Smooth muscle cell (in vitro differentiated cells): ENCODE measurements at regions not wholly inside any gene's neighbourhood (a gene's known extent, or its start where the extent isn't known, plus 50 kb on each side); places are given as distances from the start of the nearest gene placed in this dataset.

Source experiments
- DNase-seq: peaks from one replicate; lab custom pipeline; 2025; ENCODE audit not compliant: unreplicated experiment; lab: John Stamatoyannopoulos, UW
- H2AFZ ChIP-seq: fragments of 200-600 bp; sonication (generic); 2 replicates; pipeline ENCODE4 v1.6.0; 2016; ENCODE audit warnings: antibody characterized with exemption, low read depth, mild to moderate bottlenecking
- H3F3A ChIP-seq: fragments of 200-600 bp; sonication (generic); 2 replicates; pipeline ENCODE4 v1.6.0; 2017; ENCODE audit warnings: antibody characterized with exemption, low read depth
- H3K27ac ChIP-seq: fragments of 200-600 bp; sonication (generic); 2 replicates; pipeline ENCODE4 v1.5.1; 2016; ENCODE audit warnings: low read depth, mild to moderate bottlenecking
- H3K27me3 ChIP-seq: fragments of 200-600 bp; sonication (generic); 2 replicates; pipeline ENCODE4 v1.6.1; 2016; ENCODE audit warnings: low read depth, mild to moderate bottlenecking
- H3K36me3 ChIP-seq: fragments of 200-600 bp; sonication (generic); 2 replicates; pipeline ENCODE4 v1.5.1; 2016; ENCODE audit warnings: low read depth
- H3K4me1 ChIP-seq: fragments of 200-600 bp; sonication (generic); 2 replicates; pipeline ENCODE4 v1.5.1; 2016; ENCODE audit warnings: low read depth
- H3K4me2 ChIP-seq: fragments of 200-600 bp; sonication (generic); 2 replicates; pipeline ENCODE4 v1.6.0; 2016; ENCODE audit warnings: mild to moderate bottlenecking
- H3K4me3 ChIP-seq: fragments of 200-600 bp; sonication (generic); 2 replicates; pipeline ENCODE4 v1.5.1; 2016; ENCODE audit warnings: mild to moderate bottlenecking
- H3K79me2 ChIP-seq: fragments of 200-600 bp; sonication (generic); 2 replicates; pipeline ENCODE4 v1.6.0; 2016; ENCODE audit warnings: low read depth, mild to moderate bottlenecking
- H3K9ac ChIP-seq: fragments of 200-600 bp; sonication (generic); 2 replicates; pipeline ENCODE4 v1.6.0; 2016; ENCODE audit warnings: low read depth
- H3K9me3 ChIP-seq: fragments of 200-600 bp; sonication (generic); replicated peaks from 2 replicates; pipeline ENCODE4 v1.5.1; 2016; ENCODE audit warnings: low read depth
- H4K20me1 ChIP-seq: fragments of 200-600 bp; sonication (generic); 2 replicates; pipeline ENCODE4 v1.6.0; 2016; ENCODE audit warnings: low read depth
- WGBS: methylation state at CpG from one replicate; pipeline ENCODE4 v1.1.7; 2016; ENCODE audit warnings: low lambda C conversion rate; 5-methylcytosine and 5-hydroxymethylcytosine counted together
- TF ChIP-seq, protein P1 (sequence below): fragments of 200-600 bp; sonication (generic); IDR thresholded peaks from 2 replicates; pipeline ENCODE4 v1.5.1; 2017; ENCODE audit warnings: borderline replicate concordance, mild to moderate bottlenecking, antibody characterized with exemption; ENCODE audit not compliant: insufficient read depth, poor library complexity, severe bottlenecking

DNA sequence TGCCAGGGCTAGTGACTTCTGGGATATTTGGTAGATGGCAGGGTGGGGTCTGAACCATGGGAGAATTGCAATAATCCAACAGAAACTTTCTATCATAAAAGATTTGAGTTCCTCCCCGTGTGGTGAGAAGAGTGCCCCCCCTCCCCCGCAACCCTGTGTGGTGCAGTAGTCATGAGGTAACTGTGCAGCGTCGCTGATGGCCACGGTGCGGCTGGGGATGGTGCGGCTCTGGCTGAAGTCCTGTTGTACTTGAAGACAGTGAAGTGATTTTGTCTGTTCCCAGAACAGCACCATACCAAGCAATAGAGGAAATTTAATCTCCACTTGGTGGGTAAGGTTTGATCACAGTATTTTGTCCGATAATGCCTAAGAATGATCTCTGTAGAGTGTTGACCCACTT lies 654.8 kb upstream of the POU3F2 start:
- Histone ChIP-seq H3K4me2 (no peak overlapping the region), H3K36me3 (no peaks in the 10 kb centered on the region), H3F3A (no peaks in the 10 kb centered on the region), H3K9me3 (no peaks in the 10 kb centered on the region), H3K4me3 (no peak overlapping the region), H2AFZ (no peak overlapping the region), H3K27ac (no peak overlapping the region), H3K79me2 (no peaks in the 10 kb centered on the region), H4K20me1 (no peaks in the 10 kb centered on the region), H3K27me3 (no peaks in the 10 kb centered on the region), H3K4me1 (no peaks in the 10 kb centered on the region), H3K9ac (no peak overlapping the region)
- TF ChIP-seq, protein P1, sequence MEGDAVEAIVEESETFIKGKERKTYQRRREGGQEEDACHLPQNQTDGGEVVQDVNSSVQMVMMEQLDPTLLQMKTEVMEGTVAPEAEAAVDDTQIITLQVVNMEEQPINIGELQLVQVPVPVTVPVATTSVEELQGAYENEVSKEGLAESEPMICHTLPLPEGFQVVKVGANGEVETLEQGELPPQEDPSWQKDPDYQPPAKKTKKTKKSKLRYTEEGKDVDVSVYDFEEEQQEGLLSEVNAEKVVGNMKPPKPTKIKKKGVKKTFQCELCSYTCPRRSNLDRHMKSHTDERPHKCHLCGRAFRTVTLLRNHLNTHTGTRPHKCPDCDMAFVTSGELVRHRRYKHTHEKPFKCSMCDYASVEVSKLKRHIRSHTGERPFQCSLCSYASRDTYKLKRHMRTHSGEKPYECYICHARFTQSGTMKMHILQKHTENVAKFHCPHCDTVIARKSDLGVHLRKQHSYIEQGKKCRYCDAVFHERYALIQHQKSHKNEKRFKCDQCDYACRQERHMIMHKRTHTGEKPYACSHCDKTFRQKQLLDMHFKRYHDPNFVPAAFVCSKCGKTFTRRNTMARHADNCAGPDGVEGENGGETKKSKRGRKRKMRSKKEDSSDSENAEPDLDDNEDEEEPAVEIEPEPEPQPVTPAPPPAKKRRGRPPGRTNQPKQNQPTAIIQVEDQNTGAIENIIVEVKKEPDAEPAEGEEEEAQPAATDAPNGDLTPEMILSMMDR: no peak
- DNase-seq: no peak
- WGBS: over 99% methylated on average over 8 of the region's 8 CpGs

DNA sequence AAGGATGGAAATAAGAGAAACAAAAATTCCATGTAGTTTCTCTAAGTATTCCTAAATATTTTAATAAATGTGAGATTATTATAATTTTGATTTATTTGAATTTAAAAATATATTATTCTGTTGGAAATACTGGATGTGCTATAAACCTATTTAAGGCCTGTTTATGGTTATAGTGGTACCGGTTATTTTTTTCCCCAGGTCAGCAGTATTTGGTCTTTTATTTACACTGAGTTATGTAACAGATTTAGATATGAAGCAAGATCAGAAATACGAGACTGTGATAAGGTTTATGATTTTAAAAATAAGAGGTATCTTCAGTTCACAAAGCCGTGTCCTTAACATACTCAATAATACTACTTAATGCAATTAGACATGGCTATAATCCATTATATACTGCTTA lies 634.3 kb upstream of the POU3F2 start:
- Histone ChIP-seq H3K9me3 (no peaks in the 10 kb centered on the region), H4K20me1 (no peaks in the 10 kb centered on the region), H3K79me2 (no peaks in the 10 kb centered on the region), H3F3A (no peaks in the 10 kb centered on the region), H3K4me2 (no peak overlapping the region), H3K36me3 (no peaks in the 10 kb centered on the region), H3K27ac (no peak overlapping the region), H2AFZ (no peak overlapping the region), H3K4me3 (no peak overlapping the region), H3K27me3 (no peaks in the 10 kb centered on the region), H3K9ac (no peak overlapping the region), H3K4me1 (no peaks in the 10 kb centered on the region)
- TF ChIP-seq, protein P1: no peak
- no peak for DNase-seq
- 79% methylated on average over 3 of the region's 3 CpGs for whole genome bisulfite sequencing

- no peaks in the 10 kb centered on the region for H3F3A ChIP-seq
- H3K4me3 ChIP-seq: no peak overlapping the region
- H3K4me1 ChIP-seq: no peaks in the 10 kb centered on the region
- no peaks in the 10 kb centered on the region for H3K9me3 ChIP-seq
- H3K27ac ChIP-seq: no peak overlapping the region
- H2AFZ ChIP-seq: no peak overlapping the region
- no peaks in the 10 kb centered on the region for H4K20me1 ChIP-seq
- TF ChIP-seq, protein P1: no peak
- H3K36me3 ChIP-seq: no peaks in the 10 kb centered on the region
- no peaks in the 10 kb centered on the region for H3K27me3 ChIP-seq
- no peak overlapping the region for H3K9ac ChIP-seq
- no peak for DNase-seq
- WGBS: 74% methylated on average over 2 of the region's 2 CpGs
- no peaks in the 10 kb centered on the region for H3K79me2 ChIP-seq
- H3K4me2 ChIP-seq: no peak overlapping the region
Measured at GRCh38 chr6:98203170-98203806, 631.1 kb upstream of the POU3F2 start.

DNA sequence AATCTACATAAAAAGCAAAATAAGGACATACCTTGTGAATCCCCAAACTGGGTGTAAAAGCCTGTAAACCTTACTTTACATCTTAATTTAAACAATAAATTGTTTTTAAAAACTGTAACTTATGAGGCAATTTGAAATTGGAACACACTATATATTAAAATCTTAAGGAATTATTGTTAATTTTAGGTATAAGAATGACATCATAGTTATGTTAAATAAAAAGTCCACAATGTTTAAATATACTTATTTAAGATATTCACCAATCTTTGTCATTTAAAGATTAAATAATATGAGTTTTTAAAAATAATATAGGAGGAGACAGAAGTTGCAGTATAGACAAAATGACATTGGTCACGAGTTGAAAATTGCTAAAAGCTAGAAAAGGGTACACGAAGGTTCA lies 621.9 kb upstream of the POU3F2 start:
- Histone ChIP-seq H3K79me2 (no peaks in the 10 kb centered on the region), H3K9ac (no peak overlapping the region), H3K9me3 (no peaks in the 10 kb centered on the region), H2AFZ (no peak overlapping the region), H3K36me3 (no peaks in the 10 kb centered on the region), H3K27me3 (no peaks in the 10 kb centered on the region), H4K20me1 (no peaks in the 10 kb centered on the region), H3K4me2 (no peak overlapping the region), H3K27ac (no peak overlapping the region), H3K4me3 (no peak overlapping the region), H3F3A (no peaks in the 10 kb centered on the region), H3K4me1 (no peaks in the 10 kb centered on the region)
- TF ChIP-seq, protein P1: no peak
- no peak for DNase-seq
- 83% methylated on average over 2 of the region's 2 CpGs for WGBS
